HCT116 (cell line): ENCODE measurements at regions not wholly inside any gene's neighbourhood (a gene's known extent, or its start where the extent isn't known, plus 50 kb on each side); places are given as distances from the start of the nearest gene placed in this dataset.

Source experiments
- ATAC-seq: fragments of 200-7000 bp; cut with Tn5 transposase; 2 replicates; pipeline ENCODE4 v1.9.1; 2020; ENCODE audit warnings: mild to moderate bottlenecking, moderate library complexity
- BruUV-seq: library from RNA; stranded (reverse); fragments of 400-500 nt; replicated peaks from 2 replicates; lab custom pipeline; 2021; lab: Mats Ljungman, UMichigan
- CTCF ChIA-PET: fragments of 300-600 bp; sonication (Branson Sonifier 250); formaldehyde crosslinking; loops from one replicate; lab custom pipeline; 2021; ENCODE audit warnings: antibody characterized with exemption; lab: Charles Lee
- POLR2A ChIA-PET: fragments of 300-600, 350-600 bp; sonication (Branson Sonifier 250); formaldehyde crosslinking; loops from one replicate; lab custom pipeline; 2021; ENCODE audit warnings: antibody characterized with exemption; lab: Charles Lee
- RAD21 ChIA-PET, 2 experiments: fragments of 300-600 bp; sonication (Branson Sonifier 250); formaldehyde crosslinking; loops; one replicate each; lab custom pipeline; 2023; ENCODE audit warnings: low total read pairs in 2 of 2; ENCODE audit not compliant: uncharacterized antibody in 2 of 2, unreplicated experiment in 2 of 2, low non-redundant PET in 1 of 2; lab: Charles Lee
- DNase-seq: peaks from one replicate; pipeline ENCODE4 v3.0.0-alpha.2; 2010; ENCODE audit warnings: low read depth, low spot score
- H2AFZ ChIP-seq: fragments of 200-600 bp; shearing (Covaris generic), sonication (generic); 2 replicates; pipeline ENCODE4 v1.6.1; 2017; ENCODE audit warnings: low read depth, mixed run types, mixed read lengths, antibody characterized with exemption, low read length; ENCODE audit not compliant: poor library complexity, severe bottlenecking
- H3K27ac ChIP-seq: 2 replicates; pipeline ENCODE4 v1.5.1; 2012; ENCODE audit warnings: low read depth, low read length
- H3K27me3 ChIP-seq: fragments of 200-600 bp; sonication (generic); 2 replicates; pipeline ENCODE4 v1.6.1; 2016; ENCODE audit warnings: mixed run types, low read length, mixed read lengths; ENCODE audit not compliant: insufficient read depth
- H3K36me3 ChIP-seq, 2 experiments: fragments of 200-500 bp in 1 of 2; fragments of 200-600 bp in 1 of 2; sonication (Bioruptor generic) in 1 of 2; sonication (generic) in 1 of 2; 2 replicates each; pipeline versions ENCODE4 v1.5.1 to v1.6.1; 2014 to 2016; ENCODE audit warnings: low read length in 2 of 2, inconsistent platforms in 1 of 2, mixed read lengths in 1 of 2, mixed run types in 1 of 2; ENCODE audit not compliant: insufficient read depth in 2 of 2, control insufficient read depth in 1 of 2
- H3K4me1 ChIP-seq, 2 experiments: fragments of 200-600 bp in 1 of 2; sonication (generic) in 1 of 2; 2 replicates each; pipeline versions ENCODE4 v1.5.1 to v1.6.1; 2012 to 2017; ENCODE audit warnings: low read length in 2 of 2, inconsistent platforms in 1 of 2, mild to moderate bottlenecking in 1 of 2, mixed read lengths in 1 of 2, mixed run types in 1 of 2, moderate library complexity in 1 of 2; ENCODE audit not compliant: insufficient read depth in 2 of 2, control insufficient read depth in 1 of 2
- H3K4me2 ChIP-seq: fragments of 200-600 bp; sonication (generic); 2 replicates; pipeline ENCODE4 v1.6.1; 2017; ENCODE audit warnings: mixed run types, low read length, mixed read lengths
- H3K4me3 ChIP-seq, 2 experiments: fragments of 200-600 bp in 1 of 2; sonication (generic) in 1 of 2; replicated peaks in 1 of 2; 2 replicates each; pipeline ENCODE4 v1.5.1; 2011 to 2016; ENCODE audit warnings: low read length in 2 of 2, control low read depth in 1 of 2, low read depth in 1 of 2, mild to moderate bottlenecking in 1 of 2, mixed read lengths in 1 of 2, mixed run types in 1 of 2
- H3K79me2 ChIP-seq: fragments of 200-600 bp; sonication (generic); 2 replicates; pipeline ENCODE4 v1.6.1; 2017; ENCODE audit warnings: mild to moderate bottlenecking, mixed run types, low read length, moderate library complexity, mixed read lengths; ENCODE audit not compliant: insufficient read depth
- H3K9ac ChIP-seq: fragments of 200-600 bp; sonication (generic); 2 replicates; pipeline ENCODE4 v1.6.1; 2016; ENCODE audit warnings: low read length, mixed read lengths
- H3K9me2 ChIP-seq: fragments of 200-600 bp; sonication (generic), shearing (Covaris generic); 2 replicates; pipeline ENCODE4 v1.6.1; 2017; ENCODE audit warnings: mixed run types, mild to moderate bottlenecking, moderate library complexity; ENCODE audit not compliant: insufficient read depth
- H3K9me3 ChIP-seq, 2 experiments: fragments of 200-500 bp in 1 of 2; fragments of 200-600 bp in 1 of 2; sonication (Bioruptor generic) in 1 of 2; sonication (generic) in 1 of 2; 2 replicates each; pipeline ENCODE4 v1.6.1; 2014 to 2017; ENCODE audit warnings: low read length in 2 of 2, mixed read lengths in 2 of 2, inconsistent platforms in 1 of 2, low read depth in 1 of 2, mild to moderate bottlenecking in 1 of 2, mixed run types in 1 of 2, moderate library complexity in 1 of 2; ENCODE audit not compliant: control insufficient read depth in 1 of 2, insufficient read depth in 1 of 2
- H4K20me1 ChIP-seq: fragments of 200-600 bp; sonication (generic), shearing (Covaris generic); 2 replicates; pipeline ENCODE4 v1.6.1; 2017; ENCODE audit warnings: mixed run types, mild to moderate bottlenecking, moderate library complexity; ENCODE audit not compliant: insufficient read depth
- CBX3 ChIP-seq: IDR thresholded peaks from 2 replicates; pipeline ENCODE4 v1.6.1; 2012; ENCODE audit warnings: low read depth
- FOSL1 ChIP-seq: IDR thresholded peaks from 2 replicates; pipeline ENCODE4 v1.6.1; 2012; ENCODE audit warnings: low read depth
- POLR2AphosphoS5 ChIP-seq: IDR thresholded peaks from 2 replicates; pipeline ENCODE4 v1.6.1; 2011; ENCODE audit warnings: mild to moderate bottlenecking, low read depth, low read length, moderate library complexity
- RAD21 ChIP-seq: IDR thresholded peaks from 2 replicates; pipeline ENCODE4 v1.6.1; 2012; ENCODE audit warnings: low read depth, mild to moderate bottlenecking
- SP1 ChIP-seq: IDR thresholded peaks from 2 replicates; pipeline ENCODE4 v1.6.1; 2012; ENCODE audit warnings: low read depth
- SRF ChIP-seq: IDR thresholded peaks from 2 replicates; pipeline ENCODE4 v1.6.1; 2012; ENCODE audit warnings: low read depth
- YY1 ChIP-seq: IDR thresholded peaks from 2 replicates; pipeline ENCODE4 v1.6.1; 2011; ENCODE audit warnings: low read length, low read depth, moderate library complexity, mild to moderate bottlenecking; ENCODE audit not compliant: insufficient replicate concordance; ENCODE audit errors: extremely low read depth
- intact Hi-C: fragments of 100-400 bp; cut with micrococcal nuclease; formaldehyde crosslinking; loops from 2 replicates; pipeline ENCODE4 v1.10.0; 2022
- TF ChIP-seq, protein P1 (sequence below): IDR thresholded peaks from 2 replicates; pipeline ENCODE4 v1.6.1; 2011; ENCODE audit warnings: mild to moderate bottlenecking, low read length, moderate library complexity; ENCODE audit not compliant: insufficient replicate concordance; ENCODE audit errors: extremely low read depth
- TF ChIP-seq, protein P2 (sequence below), 3 experiments: fragments of 200-600 bp in 1 of 3; sonication (generic) in 1 of 3; IDR thresholded peaks in 2 of 3; conservative IDR thresholded peaks in 1 of 3; 2 replicates each; pipeline ENCODE4 v1.5.1; 2012 to 2017; ENCODE audit warnings: low read depth in 2 of 3, low read length in 2 of 3, antibody characterized with exemption in 1 of 3, borderline replicate concordance in 1 of 3, control low read depth in 1 of 3, mild to moderate bottlenecking in 1 of 3, mixed read lengths in 1 of 3, mixed run types in 1 of 3, moderate library complexity in 1 of 3; ENCODE audit not compliant: insufficient read depth in 1 of 3
- TF ChIP-seq, protein P3 (sequence below): IDR thresholded peaks from 2 replicates; pipeline ENCODE4 v1.6.1; 2012

DNA sequence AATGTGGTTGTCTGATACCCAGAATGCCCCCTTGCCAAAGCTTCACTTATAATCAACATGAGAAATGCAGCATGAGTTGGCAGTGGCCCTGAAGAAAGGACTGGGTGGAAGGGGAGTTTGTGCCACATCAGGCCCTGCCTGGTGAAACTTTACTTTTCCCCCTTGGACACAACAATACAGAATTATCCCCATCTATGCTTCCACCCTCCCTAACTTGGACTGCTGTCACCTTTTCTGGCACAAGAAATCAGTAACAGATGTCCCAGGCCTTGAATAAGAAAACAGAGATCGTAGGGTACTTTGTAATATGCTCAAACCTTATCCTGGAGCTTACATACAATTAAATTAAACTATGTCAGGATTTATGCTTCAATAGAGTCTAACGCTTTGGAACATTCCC is 128.9 kb upstream of the SATB2 start:
- Histone ChIP-seq H4K20me1 (no peaks in the 10 kb centered on the region), H3K4me3 (no peak overlapping the region), H3K4me1 (no peaks in the 10 kb centered on the region), H3K9ac (no peak overlapping the region), H3K9me2 (no peaks in the 10 kb centered on the region), H3K9me3 (no peaks in the 10 kb centered on the region), H3K79me2 (no peaks in the 10 kb centered on the region), H3K4me2 (no peak overlapping the region), H3K27me3 (peaks cover 33% of the 10 kb centered on the region), H3K27ac (no peak overlapping the region), H3K36me3 (no peaks in the 10 kb centered on the region), H2AFZ (no peak overlapping the region)
- no TSS peak for BruUV-seq
- no peak for DNase-seq
- TF ChIP-seq, protein P1, sequence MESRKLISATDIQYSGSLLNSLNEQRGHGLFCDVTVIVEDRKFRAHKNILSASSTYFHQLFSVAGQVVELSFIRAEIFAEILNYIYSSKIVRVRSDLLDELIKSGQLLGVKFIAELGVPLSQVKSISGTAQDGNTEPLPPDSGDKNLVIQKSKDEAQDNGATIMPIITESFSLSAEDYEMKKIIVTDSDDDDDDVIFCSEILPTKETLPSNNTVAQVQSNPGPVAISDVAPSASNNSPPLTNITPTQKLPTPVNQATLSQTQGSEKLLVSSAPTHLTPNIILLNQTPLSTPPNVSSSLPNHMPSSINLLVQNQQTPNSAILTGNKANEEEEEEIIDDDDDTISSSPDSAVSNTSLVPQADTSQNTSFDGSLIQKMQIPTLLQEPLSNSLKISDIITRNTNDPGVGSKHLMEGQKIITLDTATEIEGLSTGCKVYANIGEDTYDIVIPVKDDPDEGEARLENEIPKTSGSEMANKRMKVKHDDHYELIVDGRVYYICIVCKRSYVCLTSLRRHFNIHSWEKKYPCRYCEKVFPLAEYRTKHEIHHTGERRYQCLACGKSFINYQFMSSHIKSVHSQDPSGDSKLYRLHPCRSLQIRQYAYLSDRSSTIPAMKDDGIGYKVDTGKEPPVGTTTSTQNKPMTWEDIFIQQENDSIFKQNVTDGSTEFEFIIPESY, result no peak
- no peak for TF ChIP-seq POLR2AphosphoS5
- TF ChIP-seq SRF, result no peak
- TF ChIP-seq YY1, result no peak
- TF ChIP-seq RAD21, result no peak
- no peak for TF ChIP-seq CBX3
- no peak for TF ChIP-seq SP1
- TF ChIP-seq, protein P2, sequence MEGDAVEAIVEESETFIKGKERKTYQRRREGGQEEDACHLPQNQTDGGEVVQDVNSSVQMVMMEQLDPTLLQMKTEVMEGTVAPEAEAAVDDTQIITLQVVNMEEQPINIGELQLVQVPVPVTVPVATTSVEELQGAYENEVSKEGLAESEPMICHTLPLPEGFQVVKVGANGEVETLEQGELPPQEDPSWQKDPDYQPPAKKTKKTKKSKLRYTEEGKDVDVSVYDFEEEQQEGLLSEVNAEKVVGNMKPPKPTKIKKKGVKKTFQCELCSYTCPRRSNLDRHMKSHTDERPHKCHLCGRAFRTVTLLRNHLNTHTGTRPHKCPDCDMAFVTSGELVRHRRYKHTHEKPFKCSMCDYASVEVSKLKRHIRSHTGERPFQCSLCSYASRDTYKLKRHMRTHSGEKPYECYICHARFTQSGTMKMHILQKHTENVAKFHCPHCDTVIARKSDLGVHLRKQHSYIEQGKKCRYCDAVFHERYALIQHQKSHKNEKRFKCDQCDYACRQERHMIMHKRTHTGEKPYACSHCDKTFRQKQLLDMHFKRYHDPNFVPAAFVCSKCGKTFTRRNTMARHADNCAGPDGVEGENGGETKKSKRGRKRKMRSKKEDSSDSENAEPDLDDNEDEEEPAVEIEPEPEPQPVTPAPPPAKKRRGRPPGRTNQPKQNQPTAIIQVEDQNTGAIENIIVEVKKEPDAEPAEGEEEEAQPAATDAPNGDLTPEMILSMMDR (IDR thresholded peaks at IDR 0.05 in 2 of 3, conservative IDR thresholded peaks at IDR 0.05 in 1 of 3; ENCODE audit: borderline replicate concordance in 1 of 3, insufficient read depth in 1 of 3, low read depth in 2 of 3, low read length in 2 of 3), result no peak
- TF ChIP-seq, protein P3, sequence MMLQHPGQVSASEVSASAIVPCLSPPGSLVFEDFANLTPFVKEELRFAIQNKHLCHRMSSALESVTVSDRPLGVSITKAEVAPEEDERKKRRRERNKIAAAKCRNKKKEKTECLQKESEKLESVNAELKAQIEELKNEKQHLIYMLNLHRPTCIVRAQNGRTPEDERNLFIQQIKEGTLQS, result no peak
- TF ChIP-seq FOSL1, result no peak
- intact Hi-C loops, result no loop called here
- ATAC-seq, result no peak
- RAD21 ChIA-PET, result no interaction called here
- CTCF ChIA-PET, result interaction anchor here (1.6 kb wide), 1 partner anchor 10 kb away, joined by 10 read pairs; no protein-coding TSS in a partner anchor
- POLR2A ChIA-PET, result no interaction called here
